ENCODE measurements at regions not wholly inside any gene's neighbourhood (a gene's known extent, or its start where the extent isn't known, plus 50 kb on each side); places are given as distances from the start of the nearest gene placed in this dataset.

- DNase-seq (ENCODE audit: low read depth), result no peak
These were observed 663.6 kb upstream of the RIOK2 start for GRCh38 chr5:97846643-97847042.

- DNase-seq (ENCODE audit: low read depth), result no peak
These were observed 665.0 kb upstream of the RIOK2 start for GRCh38 chr5:97847920-97848631.

GRCh38 chr5:97851036-97851435, 668.0 kb upstream of the RIOK2 start:
- DNase-seq (ENCODE audit: low read depth), result no peak

- no peak for DNase-seq (ENCODE audit: low read depth)
These were observed 672.1 kb upstream of the RIOK2 start for GRCh38 chr5:97854871-97855762.

- DNase-seq (ENCODE audit: low read depth), result no peak
These were observed 691.4 kb upstream of the RIOK2 start for GRCh38 chr5:97874491-97874890.

GRCh38 chr5:97876272-97876671, 693.2 kb upstream of the RIOK2 start:
- no peak for DNase-seq (ENCODE audit: low read depth)

- no peak for DNase-seq (ENCODE audit: low read depth)
These were observed 694.5 kb upstream of the RIOK2 start for GRCh38 chr5:97877588-97877987.

GRCh38 chr5:97888439-97888838, 705.4 kb upstream of the RIOK2 start:
- DNase-seq (ENCODE audit: low read depth), result no peak

- DNase-seq (ENCODE audit: low read depth), result no peak
These were observed 708.9 kb upstream of the RIOK2 start for GRCh38 chr5:97891971-97892370.

GRCh38 chr5:97903742-97904141, 720.7 kb upstream of the RIOK2 start:
- no peak for DNase-seq (ENCODE audit: low read depth)

GRCh38 chr5:97906135-97906534, 723.1 kb upstream of the RIOK2 start:
- DNase-seq (ENCODE audit: low read depth), result no peak

- DNase-seq (ENCODE audit: low read depth), result no peak
These were observed 724.8 kb upstream of the RIOK2 start for GRCh38 chr5:97907646-97908400.

- no peak for DNase-seq (ENCODE audit: low read depth)
These were observed 726.5 kb upstream of the RIOK2 start for GRCh38 chr5:97909541-97909940.

GRCh38 chr5:97914483-97914882, 731.4 kb upstream of the RIOK2 start:
- no peak for DNase-seq (ENCODE audit: low read depth)

GRCh38 chr5:97915106-97915505, 732.1 kb upstream of the RIOK2 start:
- DNase-seq (ENCODE audit: low read depth), result no peak

GRCh38 chr5:97918057-97918456, 735.0 kb upstream of the RIOK2 start:
- no peak for DNase-seq (ENCODE audit: low read depth)

GRCh38 chr5:97918620-97919019, 735.6 kb upstream of the RIOK2 start:
- DNase-seq (ENCODE audit: low read depth), result no peak

GRCh38 chr5:97919719-97920118, 736.7 kb upstream of the RIOK2 start:
- no peak for DNase-seq (ENCODE audit: low read depth)

GRCh38 chr5:97922776-97923175, 739.7 kb upstream of the RIOK2 start:
- DNase-seq (ENCODE audit: low read depth), result no peak

GRCh38 chr5:97923496-97923895, 740.4 kb upstream of the RIOK2 start:
- DNase-seq (ENCODE audit: low read depth), result no peak

- no peak for DNase-seq (ENCODE audit: low read depth)
These were observed 741.0 kb upstream of the RIOK2 start for GRCh38 chr5:97923997-97924396.

GRCh38 chr5:97929383-97929782, 746.3 kb upstream of the RIOK2 start:
- no peak for DNase-seq (ENCODE audit: low read depth)

- no peak for DNase-seq (ENCODE audit: low read depth)
These were observed 748.8 kb upstream of the RIOK2 start for GRCh38 chr5:97931829-97932228.

Data from CMK (cell line).